OCI-LY7 (cell line): ENCODE measurements at regions not wholly inside any gene's neighbourhood (a gene's known extent, or its start where the extent isn't known, plus 50 kb on each side); places are given as distances from the start of the nearest gene placed in this dataset.

Experiments
- EZH2phosphoT487 ChIP-seq: fragments of 200-600 bp; sonication (generic); IDR thresholded peaks from 2 replicates; pipeline ENCODE4 v1.6.1; 2018; ENCODE audit warnings: low read depth, borderline replicate concordance, mild to moderate bottlenecking, mixed run types, antibody characterized with exemption, low read length, moderate library complexity, mixed read lengths
- TF ChIP-seq, protein P1 (sequence below): fragments of 200-600 bp; sonication (generic); conservative IDR thresholded peaks from 2 replicates; pipeline ENCODE4 v1.5.1; 2014; ENCODE audit warnings: mild to moderate bottlenecking, antibody characterized with exemption, low read length, moderate library complexity, mixed read lengths

DNA sequence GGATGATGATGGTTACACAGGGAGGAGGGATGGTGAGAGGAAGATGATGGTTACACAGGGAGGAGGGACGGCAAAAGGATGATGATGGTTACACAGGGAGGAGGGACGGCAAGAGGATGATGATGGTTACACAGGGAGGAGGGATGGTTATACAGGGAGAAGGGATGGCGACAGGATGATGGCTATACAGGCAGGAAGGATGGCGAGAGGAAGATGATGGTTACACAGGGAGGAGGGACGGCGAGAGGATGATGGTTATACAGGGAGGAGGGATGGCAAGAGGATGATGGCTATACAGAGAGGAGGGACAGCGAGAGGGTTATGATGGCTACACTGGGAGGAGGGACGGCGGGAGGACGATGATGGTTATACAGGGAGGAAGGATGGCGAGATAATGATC, 64.1 kb upstream of the FCN1 start:
- TF ChIP-seq, protein P1, sequence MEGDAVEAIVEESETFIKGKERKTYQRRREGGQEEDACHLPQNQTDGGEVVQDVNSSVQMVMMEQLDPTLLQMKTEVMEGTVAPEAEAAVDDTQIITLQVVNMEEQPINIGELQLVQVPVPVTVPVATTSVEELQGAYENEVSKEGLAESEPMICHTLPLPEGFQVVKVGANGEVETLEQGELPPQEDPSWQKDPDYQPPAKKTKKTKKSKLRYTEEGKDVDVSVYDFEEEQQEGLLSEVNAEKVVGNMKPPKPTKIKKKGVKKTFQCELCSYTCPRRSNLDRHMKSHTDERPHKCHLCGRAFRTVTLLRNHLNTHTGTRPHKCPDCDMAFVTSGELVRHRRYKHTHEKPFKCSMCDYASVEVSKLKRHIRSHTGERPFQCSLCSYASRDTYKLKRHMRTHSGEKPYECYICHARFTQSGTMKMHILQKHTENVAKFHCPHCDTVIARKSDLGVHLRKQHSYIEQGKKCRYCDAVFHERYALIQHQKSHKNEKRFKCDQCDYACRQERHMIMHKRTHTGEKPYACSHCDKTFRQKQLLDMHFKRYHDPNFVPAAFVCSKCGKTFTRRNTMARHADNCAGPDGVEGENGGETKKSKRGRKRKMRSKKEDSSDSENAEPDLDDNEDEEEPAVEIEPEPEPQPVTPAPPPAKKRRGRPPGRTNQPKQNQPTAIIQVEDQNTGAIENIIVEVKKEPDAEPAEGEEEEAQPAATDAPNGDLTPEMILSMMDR: no peak
- no peak for TF ChIP-seq EZH2phosphoT487
